ENCODE measurements at regions not wholly inside any gene's neighbourhood (a gene's known extent, or its start where the extent isn't known, plus 50 kb on each side); places are given as distances from the start of the nearest gene placed in this dataset.

- Histone ChIP-seq H3K79me1 (ENCODE audit: low read length) (no peaks in the 10 kb centered on the region), H3K27ac (ENCODE audit: low read depth, low read length) (no peak overlapping the region), H2BK5ac (ENCODE audit: low read length) (no peak overlapping the region), H3K4me3 (ENCODE audit: low read length) (no peak overlapping the region), H3K27me3 (ENCODE audit: insufficient read depth, low read length, poor library complexity) (no peaks in the 10 kb centered on the region), H3K23ac (ENCODE audit: low read length) (no peak overlapping the region), H4K8ac (ENCODE audit: low read depth, low read length) (no peak overlapping the region), H3K56ac (ENCODE audit: low read length) (no peak overlapping the region), H3K4ac (ENCODE audit: low read depth, low read length) (no peak overlapping the region), H3K18ac (ENCODE audit: low read length) (no peak overlapping the region), H3K79me2 (ENCODE audit: control insufficient read depth, insufficient read depth, low read length) (no peaks in the 10 kb centered on the region), H3K9ac (ENCODE audit: low read length) (no peak overlapping the region), H2BK15ac (replicated peaks; ENCODE audit: low read depth) (no peak overlapping the region), H3K36me3 (ENCODE audit: control insufficient read depth, insufficient read depth, low read length) (no peaks in the 10 kb centered on the region), H2AK5ac (ENCODE audit: low read length) (no peak overlapping the region), H3K4me2 (ENCODE audit: low read length) (no peak overlapping the region), H4K5ac (ENCODE audit: low read length) (no peak overlapping the region), H3K4me1 (ENCODE audit: control insufficient read depth, low read depth, low read length) (no peaks in the 10 kb centered on the region), H2BK120ac (ENCODE audit: low read depth, low read length) (no peak overlapping the region)
- no CpG with 5 or more reads among the region's 3 CpGs for WGBS (ENCODE audit: extremely low coverage, insufficient coverage, low lambda C conversion rate)
- no peak for DNase-seq
Observed at GRCh38 chr7:25775999-25776743, 375.8 kb upstream of the NFE2L3 start.

- Histone ChIP-seq H3K4me3 (ENCODE audit: low read length) (no peak overlapping the region), H3K27ac (ENCODE audit: low read depth, low read length) (no peak overlapping the region), H2BK15ac (replicated peaks; ENCODE audit: low read depth) (no peak overlapping the region), H2AK5ac (ENCODE audit: low read length) (no peak overlapping the region), H3K18ac (ENCODE audit: low read length) (no peak overlapping the region), H3K4ac (ENCODE audit: low read depth, low read length) (no peak overlapping the region), H3K4me2 (ENCODE audit: low read length) (no peak overlapping the region), H3K9ac (ENCODE audit: low read length) (no peak overlapping the region), H2BK120ac (ENCODE audit: low read depth, low read length) (no peak overlapping the region), H3K79me1 (ENCODE audit: low read length) (no peaks in the 10 kb centered on the region), H3K4me1 (ENCODE audit: control insufficient read depth, low read depth, low read length) (no peaks in the 10 kb centered on the region), H4K8ac (ENCODE audit: low read depth, low read length) (no peak overlapping the region), H2BK5ac (ENCODE audit: low read length) (no peak overlapping the region), H3K79me2 (ENCODE audit: control insufficient read depth, insufficient read depth, low read length) (no peaks in the 10 kb centered on the region), H3K56ac (ENCODE audit: low read length) (no peak overlapping the region), H3K27me3 (ENCODE audit: insufficient read depth, low read length, poor library complexity) (no peaks in the 10 kb centered on the region), H3K36me3 (ENCODE audit: control insufficient read depth, insufficient read depth, low read length) (no peaks in the 10 kb centered on the region), H3K23ac (ENCODE audit: low read length) (no peak overlapping the region), H4K5ac (ENCODE audit: low read length) (no peak overlapping the region)
- no peak for DNase-seq
- no CpG with 5 or more reads among the region's 1 CpG for WGBS (ENCODE audit: extremely low coverage, insufficient coverage, low lambda C conversion rate)
Observed at GRCh38 chr7:25776744-25777123, 375.3 kb upstream of the NFE2L3 start.

DNA sequence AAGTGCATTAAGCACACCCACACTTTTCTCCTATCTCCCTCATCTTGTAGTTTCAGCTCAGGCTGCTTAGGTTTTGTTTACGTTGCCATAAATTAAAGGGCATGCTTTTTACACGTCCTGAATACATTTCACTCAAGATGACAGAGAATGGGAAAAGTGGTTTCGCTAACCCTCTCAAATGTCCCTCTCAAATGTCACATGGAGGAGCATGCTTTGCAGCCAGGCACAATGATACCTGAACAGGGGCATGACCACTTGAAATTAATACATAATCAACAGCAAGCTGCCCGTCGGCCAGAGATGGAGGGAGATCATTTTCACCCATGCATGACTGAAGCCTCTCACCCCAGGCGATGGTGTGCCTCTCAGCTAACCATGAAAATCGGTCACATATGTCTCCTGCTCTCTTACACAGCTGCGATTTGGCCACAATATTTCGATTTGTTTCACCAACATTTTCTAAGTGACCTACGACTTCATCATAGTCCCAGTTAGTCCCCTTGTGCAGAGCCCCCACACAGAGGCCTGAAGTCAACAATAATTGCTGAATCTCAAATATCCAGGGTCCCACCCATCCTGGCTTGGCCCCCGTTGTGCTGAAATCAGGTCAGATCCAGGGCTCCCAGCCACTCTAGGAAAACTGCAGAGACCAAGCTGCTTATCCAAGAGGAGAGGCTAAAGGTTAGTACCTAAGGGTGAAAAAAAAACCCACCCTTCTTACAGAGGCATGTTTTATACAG is 373.9 kb upstream of the NFE2L3 start:
- no CpG with 5 or more reads among the region's 11 CpGs for WGBS (ENCODE audit: extremely low coverage, insufficient coverage, low lambda C conversion rate)
- H3K36me3 ChIP-seq (ENCODE audit: control insufficient read depth, insufficient read depth, low read length) = no peaks in the 10 kb centered on the region

GRCh38 chr7:25779002-25779546 is 372.9 kb upstream of the NFE2L3 start:
- Histone ChIP-seq H3K4ac (ENCODE audit: low read depth, low read length) (no peak overlapping the region), H3K56ac (ENCODE audit: low read length) (no peak overlapping the region), H2BK120ac (ENCODE audit: low read depth, low read length) (no peak overlapping the region), H3K4me1 (ENCODE audit: control insufficient read depth, low read depth, low read length) (no peaks in the 10 kb centered on the region), H3K36me3 (ENCODE audit: control insufficient read depth, insufficient read depth, low read length) (no peaks in the 10 kb centered on the region), H3K9ac (ENCODE audit: low read length) (no peak overlapping the region), H4K8ac (ENCODE audit: low read depth, low read length) (no peak overlapping the region), H3K23ac (ENCODE audit: low read length) (no peak overlapping the region), H2BK5ac (ENCODE audit: low read length) (no peak overlapping the region), H4K5ac (ENCODE audit: low read length) (no peak overlapping the region), H2AK5ac (ENCODE audit: low read length) (no peak overlapping the region), H3K18ac (ENCODE audit: low read length) (no peak overlapping the region), H3K79me1 (ENCODE audit: low read length) (no peaks in the 10 kb centered on the region), H3K27me3 (ENCODE audit: insufficient read depth, low read length, poor library complexity) (no peaks in the 10 kb centered on the region), H3K79me2 (ENCODE audit: control insufficient read depth, insufficient read depth, low read length) (no peaks in the 10 kb centered on the region), H3K4me3 (ENCODE audit: low read length) (no peak overlapping the region), H2BK15ac (replicated peaks; ENCODE audit: low read depth) (no peak overlapping the region), H3K27ac (ENCODE audit: low read depth, low read length) (no peak overlapping the region), H3K4me2 (ENCODE audit: low read length) (no peak overlapping the region)
- WGBS (ENCODE audit: extremely low coverage, insufficient coverage, low lambda C conversion rate) = no CpG with 5 or more reads among the region's 3 CpGs
- DNase-seq = no peak

More for the DNA sequence above, 373.9 kb upstream of the NFE2L3 start:
- Histone ChIP-seq H2AK5ac (ENCODE audit: low read length) (no peak overlapping the region), H3K4me1 (ENCODE audit: control insufficient read depth, low read depth, low read length) (no peaks in the 10 kb centered on the region), H3K27me3 (ENCODE audit: insufficient read depth, low read length, poor library complexity) (no peaks in the 10 kb centered on the region), H3K23ac (ENCODE audit: low read length) (no peak overlapping the region), H3K4ac (ENCODE audit: low read depth, low read length) (no peak overlapping the region), H4K8ac (ENCODE audit: low read depth, low read length) (no peak overlapping the region), H3K79me2 (ENCODE audit: control insufficient read depth, insufficient read depth, low read length) (no peaks in the 10 kb centered on the region), H2BK5ac (ENCODE audit: low read length) (no peak overlapping the region), H3K27ac (ENCODE audit: low read depth, low read length) (no peak overlapping the region), H2BK120ac (ENCODE audit: low read depth, low read length) (no peak overlapping the region), H4K5ac (ENCODE audit: low read length) (no peak overlapping the region), H3K9ac (ENCODE audit: low read length) (no peak overlapping the region), H3K4me2 (ENCODE audit: low read length) (no peak overlapping the region), H3K79me1 (ENCODE audit: low read length) (no peaks in the 10 kb centered on the region), H3K18ac (ENCODE audit: low read length) (no peak overlapping the region), H3K4me3 (ENCODE audit: low read length) (no peak overlapping the region), H2BK15ac (replicated peaks; ENCODE audit: low read depth) (no peak overlapping the region), H3K56ac (ENCODE audit: low read length) (no peak overlapping the region)
- DNase-seq = no peak

- no peak overlapping the region for H3K4me2 ChIP-seq (ENCODE audit: low read length)
- no peak for DNase-seq
- H4K5ac ChIP-seq (ENCODE audit: low read length) = no peak overlapping the region
- WGBS (ENCODE audit: extremely low coverage, insufficient coverage, low lambda C conversion rate) = no CpG with 5 or more reads among the region's 2 CpGs
- no peak overlapping the region for H3K9ac ChIP-seq (ENCODE audit: low read length)
- H3K23ac ChIP-seq (ENCODE audit: low read length) = no peak overlapping the region
- H3K56ac ChIP-seq (ENCODE audit: low read length) = no peak overlapping the region
- H3K4me1 ChIP-seq (ENCODE audit: control insufficient read depth, low read depth, low read length) = no peaks in the 10 kb centered on the region
- H3K4ac ChIP-seq (ENCODE audit: low read depth, low read length) = no peak overlapping the region
- H3K79me2 ChIP-seq (ENCODE audit: control insufficient read depth, insufficient read depth, low read length) = no peaks in the 10 kb centered on the region
- H3K27ac ChIP-seq (ENCODE audit: low read depth, low read length) = no peak overlapping the region
- no peaks in the 10 kb centered on the region for H3K79me1 ChIP-seq (ENCODE audit: low read length)
- H2BK5ac ChIP-seq (ENCODE audit: low read length) = no peak overlapping the region
- H3K18ac ChIP-seq (ENCODE audit: low read length) = no peak overlapping the region
- no peak overlapping the region for H4K8ac ChIP-seq (ENCODE audit: low read depth, low read length)
- H3K36me3 ChIP-seq (ENCODE audit: control insufficient read depth, insufficient read depth, low read length) = no peaks in the 10 kb centered on the region
- no peak overlapping the region for H3K4me3 ChIP-seq (ENCODE audit: low read length)
- H2BK120ac ChIP-seq (ENCODE audit: low read depth, low read length) = no peak overlapping the region
- H2AK5ac ChIP-seq (ENCODE audit: low read length) = no peak overlapping the region
- no peaks in the 10 kb centered on the region for H3K27me3 ChIP-seq (ENCODE audit: insufficient read depth, low read length, poor library complexity)
- no peak overlapping the region for H2BK15ac ChIP-seq (replicated peaks; ENCODE audit: low read depth)
Observed at GRCh38 chr7:25780904-25781303, 371.1 kb upstream of the NFE2L3 start.
